HCT116 (cell line): ENCODE measurements at regions not wholly inside any gene's neighbourhood (a gene's known extent, or its start where the extent isn't known, plus 50 kb on each side); places are given as distances from the start of the nearest gene placed in this dataset.

ENCODE experiments used
- ATAC-seq: fragments of 200-7000 bp; cut with Tn5 transposase; 2 replicates; pipeline ENCODE4 v1.9.1; 2020; ENCODE audit warnings: mild to moderate bottlenecking, moderate library complexity
- BruUV-seq: library from RNA; stranded (reverse); fragments of 400-500 nt; replicated peaks from 2 replicates; lab custom pipeline; 2021; lab: Mats Ljungman, UMichigan
- CTCF ChIA-PET: fragments of 300-600 bp; sonication (Branson Sonifier 250); formaldehyde crosslinking; loops from one replicate; lab custom pipeline; 2021; ENCODE audit warnings: antibody characterized with exemption; lab: Charles Lee
- POLR2A ChIA-PET: fragments of 300-600, 350-600 bp; sonication (Branson Sonifier 250); formaldehyde crosslinking; loops from one replicate; lab custom pipeline; 2021; ENCODE audit warnings: antibody characterized with exemption; lab: Charles Lee
- RAD21 ChIA-PET, 2 experiments: fragments of 300-600 bp; sonication (Branson Sonifier 250); formaldehyde crosslinking; loops; one replicate each; lab custom pipeline; 2023; ENCODE audit warnings: low total read pairs in 2 of 2; ENCODE audit not compliant: uncharacterized antibody in 2 of 2, unreplicated experiment in 2 of 2, low non-redundant PET in 1 of 2; lab: Charles Lee
- DNase-seq: peaks from one replicate; pipeline ENCODE4 v3.0.0-alpha.2; 2010; ENCODE audit warnings: low read depth, low spot score
- H2AFZ ChIP-seq: fragments of 200-600 bp; shearing (Covaris generic), sonication (generic); 2 replicates; pipeline ENCODE4 v1.6.1; 2017; ENCODE audit warnings: low read depth, mixed run types, mixed read lengths, antibody characterized with exemption, low read length; ENCODE audit not compliant: poor library complexity, severe bottlenecking
- H3K27ac ChIP-seq: 2 replicates; pipeline ENCODE4 v1.5.1; 2012; ENCODE audit warnings: low read depth, low read length
- H3K27me3 ChIP-seq: fragments of 200-600 bp; sonication (generic); 2 replicates; pipeline ENCODE4 v1.6.1; 2016; ENCODE audit warnings: mixed run types, low read length, mixed read lengths; ENCODE audit not compliant: insufficient read depth
- H3K36me3 ChIP-seq, 2 experiments: fragments of 200-500 bp in 1 of 2; fragments of 200-600 bp in 1 of 2; sonication (Bioruptor generic) in 1 of 2; sonication (generic) in 1 of 2; 2 replicates each; pipeline versions ENCODE4 v1.5.1 to v1.6.1; 2014 to 2016; ENCODE audit warnings: low read length in 2 of 2, inconsistent platforms in 1 of 2, mixed read lengths in 1 of 2, mixed run types in 1 of 2; ENCODE audit not compliant: insufficient read depth in 2 of 2, control insufficient read depth in 1 of 2
- H3K4me1 ChIP-seq, 2 experiments: fragments of 200-600 bp in 1 of 2; sonication (generic) in 1 of 2; 2 replicates each; pipeline versions ENCODE4 v1.5.1 to v1.6.1; 2012 to 2017; ENCODE audit warnings: low read length in 2 of 2, inconsistent platforms in 1 of 2, mild to moderate bottlenecking in 1 of 2, mixed read lengths in 1 of 2, mixed run types in 1 of 2, moderate library complexity in 1 of 2; ENCODE audit not compliant: insufficient read depth in 2 of 2, control insufficient read depth in 1 of 2
- H3K4me2 ChIP-seq: fragments of 200-600 bp; sonication (generic); 2 replicates; pipeline ENCODE4 v1.6.1; 2017; ENCODE audit warnings: mixed run types, low read length, mixed read lengths
- H3K4me3 ChIP-seq, 2 experiments: fragments of 200-600 bp in 1 of 2; sonication (generic) in 1 of 2; replicated peaks in 1 of 2; 2 replicates each; pipeline ENCODE4 v1.5.1; 2011 to 2016; ENCODE audit warnings: low read length in 2 of 2, control low read depth in 1 of 2, low read depth in 1 of 2, mild to moderate bottlenecking in 1 of 2, mixed read lengths in 1 of 2, mixed run types in 1 of 2
- H3K79me2 ChIP-seq: fragments of 200-600 bp; sonication (generic); 2 replicates; pipeline ENCODE4 v1.6.1; 2017; ENCODE audit warnings: mild to moderate bottlenecking, mixed run types, low read length, moderate library complexity, mixed read lengths; ENCODE audit not compliant: insufficient read depth
- H3K9ac ChIP-seq: fragments of 200-600 bp; sonication (generic); 2 replicates; pipeline ENCODE4 v1.6.1; 2016; ENCODE audit warnings: low read length, mixed read lengths
- H3K9me2 ChIP-seq: fragments of 200-600 bp; sonication (generic), shearing (Covaris generic); 2 replicates; pipeline ENCODE4 v1.6.1; 2017; ENCODE audit warnings: mixed run types, mild to moderate bottlenecking, moderate library complexity; ENCODE audit not compliant: insufficient read depth
- H3K9me3 ChIP-seq, 2 experiments: fragments of 200-500 bp in 1 of 2; fragments of 200-600 bp in 1 of 2; sonication (Bioruptor generic) in 1 of 2; sonication (generic) in 1 of 2; 2 replicates each; pipeline ENCODE4 v1.6.1; 2014 to 2017; ENCODE audit warnings: low read length in 2 of 2, mixed read lengths in 2 of 2, inconsistent platforms in 1 of 2, low read depth in 1 of 2, mild to moderate bottlenecking in 1 of 2, mixed run types in 1 of 2, moderate library complexity in 1 of 2; ENCODE audit not compliant: control insufficient read depth in 1 of 2, insufficient read depth in 1 of 2
- H4K20me1 ChIP-seq: fragments of 200-600 bp; sonication (generic), shearing (Covaris generic); 2 replicates; pipeline ENCODE4 v1.6.1; 2017; ENCODE audit warnings: mixed run types, mild to moderate bottlenecking, moderate library complexity; ENCODE audit not compliant: insufficient read depth
- EGR1 ChIP-seq: IDR thresholded peaks from 2 replicates; pipeline ENCODE4 v1.6.1; 2012; ENCODE audit warnings: low read depth
- ELF1 ChIP-seq: IDR thresholded peaks from 2 replicates; pipeline ENCODE4 v1.6.1; 2012; ENCODE audit warnings: low read depth, borderline replicate concordance
- FOSL1 ChIP-seq: IDR thresholded peaks from 2 replicates; pipeline ENCODE4 v1.6.1; 2012; ENCODE audit warnings: low read depth
- JUND ChIP-seq: IDR thresholded peaks from 2 replicates; pipeline ENCODE4 v1.6.1; 2012
- POLR2A ChIP-seq: IDR thresholded peaks from 2 replicates; pipeline ENCODE4 v1.7.0; 2011; ENCODE audit warnings: borderline replicate concordance; ENCODE audit not compliant: insufficient read depth, insufficient read length; ENCODE audit errors: extremely low read depth
- POLR2AphosphoS5 ChIP-seq: IDR thresholded peaks from 2 replicates; pipeline ENCODE4 v1.6.1; 2011; ENCODE audit warnings: mild to moderate bottlenecking, low read depth, low read length, moderate library complexity
- RAD21 ChIP-seq: IDR thresholded peaks from 2 replicates; pipeline ENCODE4 v1.6.1; 2012; ENCODE audit warnings: low read depth, mild to moderate bottlenecking
- SIN3A ChIP-seq: IDR thresholded peaks from 2 replicates; pipeline ENCODE4 v1.6.1; 2012; ENCODE audit warnings: low read depth
- SP1 ChIP-seq: IDR thresholded peaks from 2 replicates; pipeline ENCODE4 v1.6.1; 2012; ENCODE audit warnings: low read depth
- SRF ChIP-seq: IDR thresholded peaks from 2 replicates; pipeline ENCODE4 v1.6.1; 2012; ENCODE audit warnings: low read depth
- YY1 ChIP-seq: IDR thresholded peaks from 2 replicates; pipeline ENCODE4 v1.6.1; 2011; ENCODE audit warnings: low read length, low read depth, moderate library complexity, mild to moderate bottlenecking; ENCODE audit not compliant: insufficient replicate concordance; ENCODE audit errors: extremely low read depth
- ZFX ChIP-seq: fragments of 450-650 bp; IDR thresholded peaks from 2 replicates; pipeline ENCODE4 v1.6.1; 2017
- intact Hi-C: fragments of 100-400 bp; cut with micrococcal nuclease; formaldehyde crosslinking; loops from 2 replicates; pipeline ENCODE4 v1.10.0; 2022
- TF ChIP-seq, protein P1 (sequence below): IDR thresholded peaks from 2 replicates; pipeline ENCODE4 v1.6.1; 2012
- TF ChIP-seq, protein P2 (sequence below): IDR thresholded peaks from 2 replicates; pipeline ENCODE4 v1.6.1; 2011; ENCODE audit warnings: mild to moderate bottlenecking, low read length, moderate library complexity; ENCODE audit not compliant: insufficient replicate concordance; ENCODE audit errors: extremely low read depth
- TF ChIP-seq, protein P3 (sequence below), 3 experiments: fragments of 200-600 bp in 1 of 3; sonication (generic) in 1 of 3; IDR thresholded peaks in 2 of 3; conservative IDR thresholded peaks in 1 of 3; 2 replicates each; pipeline ENCODE4 v1.5.1; 2012 to 2017; ENCODE audit warnings: low read depth in 2 of 3, low read length in 2 of 3, antibody characterized with exemption in 1 of 3, borderline replicate concordance in 1 of 3, control low read depth in 1 of 3, mild to moderate bottlenecking in 1 of 3, mixed read lengths in 1 of 3, mixed run types in 1 of 3, moderate library complexity in 1 of 3; ENCODE audit not compliant: insufficient read depth in 1 of 3
- TF ChIP-seq, protein P4 (sequence below): IDR thresholded peaks from 2 replicates; pipeline ENCODE4 v1.6.1; 2012

DNA sequence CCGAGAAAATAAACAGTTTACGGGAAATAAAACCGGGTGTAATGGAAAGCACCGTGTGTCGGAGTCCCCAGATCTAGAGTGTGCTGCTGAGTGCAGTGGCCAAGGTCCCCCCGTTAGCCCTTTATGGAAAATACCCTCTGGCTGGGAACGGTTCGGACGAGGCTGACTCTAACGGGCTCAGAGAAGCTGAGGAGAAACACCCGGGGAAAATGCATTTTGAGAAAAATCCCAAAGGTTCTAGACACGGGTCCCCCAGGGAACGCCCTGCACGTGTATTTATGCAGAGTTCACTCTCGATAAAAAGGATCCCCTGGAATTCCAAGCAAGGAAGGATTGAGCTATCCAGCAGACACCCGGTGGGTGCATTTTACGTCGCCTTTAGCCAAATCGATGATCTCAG, 177.2 kb downstream of the CRLF2 start:
- Histone ChIP-seq H3K4me1 (no peaks in the 10 kb centered on the region), H3K9ac (no peak overlapping the region), H3K4me3 (no peak overlapping the region), H3K27ac (no peak overlapping the region), H3K4me2 (no peak overlapping the region), H3K9me3 (no peaks in the 10 kb centered on the region), H3K27me3 (no peaks in the 10 kb centered on the region), H3K9me2 (no peaks in the 10 kb centered on the region), H3K79me2 (no peaks in the 10 kb centered on the region), H2AFZ (no peak overlapping the region), H4K20me1 (no peaks in the 10 kb centered on the region), H3K36me3 (no peaks in the 10 kb centered on the region)
- DNase-seq (no peak), ATAC-seq (no peak)
- POLR2A ChIA-PET = no interaction called here
- BruUV-seq = no TSS peak
- RAD21 ChIA-PET = no interaction called here
- intact Hi-C loops = no loop called here
- TF ChIP-seq SIN3A (no peak), POLR2A (no peak), EGR1 (no peak), JUND (no peak), ELF1 (no peak), SRF (no peak), FOSL1 (no peak)
- TF ChIP-seq, protein P1, sequence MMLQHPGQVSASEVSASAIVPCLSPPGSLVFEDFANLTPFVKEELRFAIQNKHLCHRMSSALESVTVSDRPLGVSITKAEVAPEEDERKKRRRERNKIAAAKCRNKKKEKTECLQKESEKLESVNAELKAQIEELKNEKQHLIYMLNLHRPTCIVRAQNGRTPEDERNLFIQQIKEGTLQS = no peak
- TF ChIP-seq, protein P2, sequence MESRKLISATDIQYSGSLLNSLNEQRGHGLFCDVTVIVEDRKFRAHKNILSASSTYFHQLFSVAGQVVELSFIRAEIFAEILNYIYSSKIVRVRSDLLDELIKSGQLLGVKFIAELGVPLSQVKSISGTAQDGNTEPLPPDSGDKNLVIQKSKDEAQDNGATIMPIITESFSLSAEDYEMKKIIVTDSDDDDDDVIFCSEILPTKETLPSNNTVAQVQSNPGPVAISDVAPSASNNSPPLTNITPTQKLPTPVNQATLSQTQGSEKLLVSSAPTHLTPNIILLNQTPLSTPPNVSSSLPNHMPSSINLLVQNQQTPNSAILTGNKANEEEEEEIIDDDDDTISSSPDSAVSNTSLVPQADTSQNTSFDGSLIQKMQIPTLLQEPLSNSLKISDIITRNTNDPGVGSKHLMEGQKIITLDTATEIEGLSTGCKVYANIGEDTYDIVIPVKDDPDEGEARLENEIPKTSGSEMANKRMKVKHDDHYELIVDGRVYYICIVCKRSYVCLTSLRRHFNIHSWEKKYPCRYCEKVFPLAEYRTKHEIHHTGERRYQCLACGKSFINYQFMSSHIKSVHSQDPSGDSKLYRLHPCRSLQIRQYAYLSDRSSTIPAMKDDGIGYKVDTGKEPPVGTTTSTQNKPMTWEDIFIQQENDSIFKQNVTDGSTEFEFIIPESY = no peak
- CTCF ChIA-PET = no interaction called here

DNA sequence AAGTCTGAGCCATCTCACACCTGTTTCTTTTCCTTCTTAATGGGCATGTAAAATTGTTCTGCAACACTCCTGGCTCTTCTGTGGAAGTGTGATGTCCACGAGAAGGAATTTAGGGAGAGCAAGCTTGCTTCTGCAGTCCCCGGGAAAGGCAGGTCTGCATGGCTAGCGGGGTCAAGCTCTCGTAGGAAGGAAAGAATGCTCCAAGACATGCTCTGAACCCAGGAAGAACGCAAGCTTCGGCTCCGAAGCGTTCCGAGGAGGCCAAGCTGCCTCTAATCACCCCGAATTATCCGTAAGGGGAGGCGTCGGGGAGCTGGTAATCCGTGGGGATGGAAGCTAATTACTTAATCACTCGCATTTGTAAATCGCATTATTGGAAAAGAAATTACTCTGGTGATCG, 177.7 kb downstream of the CRLF2 start:
- H3K36me3 ChIP-seq = no peaks in the 10 kb centered on the region
- DNase-seq (no peak), ATAC-seq (no peak)
- H3K4me1 ChIP-seq = no peaks in the 10 kb centered on the region
- no peak overlapping the region for H3K27ac ChIP-seq
- H3K27me3 ChIP-seq = no peaks in the 10 kb centered on the region
- H3K9me3 ChIP-seq = no peaks in the 10 kb centered on the region
- H3K9me2 ChIP-seq = no peaks in the 10 kb centered on the region
- ChIA-PET CTCF (no interaction called here), POLR2A (no interaction called here), RAD21 (no interaction called here)
- no peaks in the 10 kb centered on the region for H3K79me2 ChIP-seq
- intact Hi-C loops = no loop called here
- no TSS peak for BruUV-seq
- H3K9ac ChIP-seq = no peak overlapping the region
- no peaks in the 10 kb centered on the region for H4K20me1 ChIP-seq
- H3K4me3 ChIP-seq = no peak overlapping the region
- no peak overlapping the region for H3K4me2 ChIP-seq
- H2AFZ ChIP-seq = no peak overlapping the region
- TF ChIP-seq FOSL1 (no peak), SIN3A (no peak), SP1 (no peak), ZFX (no peak), YY1 (no peak), POLR2AphosphoS5 (no peak), JUND (no peak), ELF1 (no peak), RAD21 (no peak)
- TF ChIP-seq, protein P1 = no peak
- TF ChIP-seq, protein P3, sequence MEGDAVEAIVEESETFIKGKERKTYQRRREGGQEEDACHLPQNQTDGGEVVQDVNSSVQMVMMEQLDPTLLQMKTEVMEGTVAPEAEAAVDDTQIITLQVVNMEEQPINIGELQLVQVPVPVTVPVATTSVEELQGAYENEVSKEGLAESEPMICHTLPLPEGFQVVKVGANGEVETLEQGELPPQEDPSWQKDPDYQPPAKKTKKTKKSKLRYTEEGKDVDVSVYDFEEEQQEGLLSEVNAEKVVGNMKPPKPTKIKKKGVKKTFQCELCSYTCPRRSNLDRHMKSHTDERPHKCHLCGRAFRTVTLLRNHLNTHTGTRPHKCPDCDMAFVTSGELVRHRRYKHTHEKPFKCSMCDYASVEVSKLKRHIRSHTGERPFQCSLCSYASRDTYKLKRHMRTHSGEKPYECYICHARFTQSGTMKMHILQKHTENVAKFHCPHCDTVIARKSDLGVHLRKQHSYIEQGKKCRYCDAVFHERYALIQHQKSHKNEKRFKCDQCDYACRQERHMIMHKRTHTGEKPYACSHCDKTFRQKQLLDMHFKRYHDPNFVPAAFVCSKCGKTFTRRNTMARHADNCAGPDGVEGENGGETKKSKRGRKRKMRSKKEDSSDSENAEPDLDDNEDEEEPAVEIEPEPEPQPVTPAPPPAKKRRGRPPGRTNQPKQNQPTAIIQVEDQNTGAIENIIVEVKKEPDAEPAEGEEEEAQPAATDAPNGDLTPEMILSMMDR (IDR thresholded peaks at IDR 0.05 in 2 of 3, conservative IDR thresholded peaks at IDR 0.05 in 1 of 3; ENCODE audit: borderline replicate concordance in 1 of 3, insufficient read depth in 1 of 3, low read depth in 2 of 3, low read length in 2 of 3) = no peak
- TF ChIP-seq, protein P4, sequence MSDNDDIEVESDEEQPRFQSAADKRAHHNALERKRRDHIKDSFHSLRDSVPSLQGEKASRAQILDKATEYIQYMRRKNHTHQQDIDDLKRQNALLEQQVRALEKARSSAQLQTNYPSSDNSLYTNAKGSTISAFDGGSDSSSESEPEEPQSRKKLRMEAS = no peak
